ENCODE measurements at regions not wholly inside any gene's neighbourhood (a gene's known extent, or its start where the extent isn't known, plus 50 kb on each side); places are given as distances from the start of the nearest gene placed in this dataset.

DNA sequence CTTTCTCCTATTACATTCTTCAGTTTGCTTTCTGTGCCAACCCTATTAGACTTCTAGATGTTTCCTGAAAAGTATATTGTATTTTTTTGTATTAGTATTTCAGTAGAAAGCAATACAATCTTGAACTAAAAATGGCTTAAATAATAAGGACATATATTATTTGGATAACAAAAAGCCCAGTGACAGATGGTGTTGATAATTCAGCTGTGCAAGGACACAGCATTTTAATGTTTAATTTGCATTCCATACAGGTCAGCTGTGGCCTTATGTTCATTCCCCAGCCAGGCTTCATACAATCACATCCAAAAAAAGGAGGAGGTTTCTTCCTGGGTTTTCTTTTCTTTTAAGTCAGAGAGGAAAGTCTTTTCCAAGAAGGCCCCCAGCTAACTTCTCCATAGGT is 236.9 kb downstream of the CD109 start:
- Histone ChIP-seq H3K27me3 (replicated peaks in 1 of 4; ENCODE audit: control extremely low read depth in 1 of 4, control insufficient read depth in 3 of 4, insufficient read depth in 4 of 4, low read length in 3 of 4) (no peaks in the 10 kb centered on the region), H3K4me3 (ENCODE audit: control extremely low read depth in 1 of 5, extremely low read depth in 1 of 5, insufficient read depth in 1 of 5, low read depth in 2 of 5, low read length in 4 of 5) (no peak overlapping the region), H3K79me2 (ENCODE audit: control insufficient read depth, insufficient read depth, low read length) (no peaks in the 10 kb centered on the region), H3K9me3 (ENCODE audit: control extremely low read depth in 1 of 3, control insufficient read depth in 2 of 3, insufficient read depth in 1 of 3, low read length in 2 of 3) (peaks cover 0 to 10% (median 0%) of the 10 kb centered on the region in 3 donors), H3K36me3 (replicated peaks in 1 of 2; ENCODE audit: control extremely low read depth in 1 of 2, control insufficient read depth in 1 of 2, extremely low read depth in 1 of 2, insufficient read depth in 2 of 2, low read length in 1 of 2) (no peaks in the 10 kb centered on the region), H3K27ac (ENCODE audit: low read length in 2 of 2) (no peak overlapping the region), H3K4me1 (ENCODE audit: control insufficient read depth in 2 of 2, insufficient read depth in 2 of 2, low read length in 2 of 2) (no peaks in the 10 kb centered on the region), H2AFZ (ENCODE audit: insufficient read depth, low read depth, low read length, poor library complexity, severe bottlenecking) (no peak overlapping the region), H4K20me1 (ENCODE audit: control insufficient read depth, insufficient read depth, low read length, poor library complexity, severe bottlenecking) (no peaks in the 10 kb centered on the region), H3K9ac (ENCODE audit: low read length) (no peak overlapping the region), H3K4me2 (replicated peaks; ENCODE audit: low read depth, low read length, poor library complexity, severe bottlenecking) (no peak overlapping the region)
- ChIA-PET POLR2A (no interaction called here), CTCF (no interaction called here)
- Mint-ChIP-seq H3K4me1 (no peaks in the 10 kb centered on the region), H3K4me3 (no peak overlapping the region), H3K9me3 (ENCODE audit: insufficient read depth) (peaks cover 12% of the 10 kb centered on the region), H3K27ac (no peak overlapping the region), H3K27me3 (no peaks in the 10 kb centered on the region)
- intact Hi-C loops (cut with micrococcal nuclease): no loop called here
- TF ChIP-seq, protein P1, sequence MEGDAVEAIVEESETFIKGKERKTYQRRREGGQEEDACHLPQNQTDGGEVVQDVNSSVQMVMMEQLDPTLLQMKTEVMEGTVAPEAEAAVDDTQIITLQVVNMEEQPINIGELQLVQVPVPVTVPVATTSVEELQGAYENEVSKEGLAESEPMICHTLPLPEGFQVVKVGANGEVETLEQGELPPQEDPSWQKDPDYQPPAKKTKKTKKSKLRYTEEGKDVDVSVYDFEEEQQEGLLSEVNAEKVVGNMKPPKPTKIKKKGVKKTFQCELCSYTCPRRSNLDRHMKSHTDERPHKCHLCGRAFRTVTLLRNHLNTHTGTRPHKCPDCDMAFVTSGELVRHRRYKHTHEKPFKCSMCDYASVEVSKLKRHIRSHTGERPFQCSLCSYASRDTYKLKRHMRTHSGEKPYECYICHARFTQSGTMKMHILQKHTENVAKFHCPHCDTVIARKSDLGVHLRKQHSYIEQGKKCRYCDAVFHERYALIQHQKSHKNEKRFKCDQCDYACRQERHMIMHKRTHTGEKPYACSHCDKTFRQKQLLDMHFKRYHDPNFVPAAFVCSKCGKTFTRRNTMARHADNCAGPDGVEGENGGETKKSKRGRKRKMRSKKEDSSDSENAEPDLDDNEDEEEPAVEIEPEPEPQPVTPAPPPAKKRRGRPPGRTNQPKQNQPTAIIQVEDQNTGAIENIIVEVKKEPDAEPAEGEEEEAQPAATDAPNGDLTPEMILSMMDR (IDR thresholded peaks at IDR 0.05): no peak
- TF ChIP-seq EZH2 (IDR thresholded peaks at IDR 0.05; ENCODE audit: borderline replicate concordance, insufficient read depth, low read depth, low read length, poor library complexity, severe bottlenecking): no peak
- ATAC-seq (ENCODE audit: low read depth) (no peak), DNase-seq (no peak)

DNA sequence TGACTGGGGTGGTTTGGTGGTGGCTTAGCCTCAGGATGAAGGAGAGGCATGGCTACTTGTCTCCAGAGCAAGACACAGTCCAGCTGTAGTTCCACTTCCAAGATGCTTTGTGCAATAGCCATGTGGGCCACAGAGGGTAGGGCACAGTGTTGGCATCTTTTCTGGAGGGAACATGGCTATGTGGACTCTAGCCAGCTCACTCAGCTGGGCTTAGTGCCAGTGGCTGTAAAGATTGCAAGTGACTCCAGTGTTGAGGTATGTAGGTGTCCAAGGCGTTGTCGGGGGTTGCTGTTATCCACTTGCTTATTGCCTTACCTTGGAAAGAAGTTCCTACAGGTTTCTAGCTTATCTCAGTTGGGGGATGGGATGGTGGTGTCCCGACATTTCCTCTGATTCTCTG is 233.4 kb downstream of the CD109 start:
- no peak overlapping the region for H3K4me2 ChIP-seq (replicated peaks; ENCODE audit: low read depth, low read length, poor library complexity, severe bottlenecking)
- no peak for DNase-seq
- H3K27me3 Mint-ChIP-seq: no peaks in the 10 kb centered on the region
- ChIA-PET POLR2A (no interaction called here), CTCF (no interaction called here)
- H3K4me3 Mint-ChIP-seq: no peak overlapping the region
- H3K4me1 Mint-ChIP-seq: no peaks in the 10 kb centered on the region
- no peak overlapping the region for H3K9ac ChIP-seq (ENCODE audit: low read length)
- no peak for TF ChIP-seq EZH2 (IDR thresholded peaks at IDR 0.05; ENCODE audit: borderline replicate concordance, insufficient read depth, low read depth, low read length, poor library complexity, severe bottlenecking)
- TF ChIP-seq, protein P1 (IDR thresholded peaks at IDR 0.05): no peak
- 90% methylated on average over 3 of the region's 3 CpGs for WGBS (ENCODE audit: insufficient coverage)
- H3K27ac Mint-ChIP-seq: no peak overlapping the region
- H3K27ac ChIP-seq (ENCODE audit: low read length in 2 of 2): no peak overlapping the region
- no peaks in the 10 kb centered on the region for H3K36me3 ChIP-seq (replicated peaks in 1 of 2; ENCODE audit: control extremely low read depth in 1 of 2, control insufficient read depth in 1 of 2, extremely low read depth in 1 of 2, insufficient read depth in 2 of 2, low read length in 1 of 2)
- H3K4me3 ChIP-seq (ENCODE audit: control extremely low read depth in 1 of 5, extremely low read depth in 1 of 5, insufficient read depth in 1 of 5, low read depth in 2 of 5, low read length in 4 of 5): no peak overlapping the region
- H2AFZ ChIP-seq (ENCODE audit: insufficient read depth, low read depth, low read length, poor library complexity, severe bottlenecking): no peak overlapping the region
- no peak for ATAC-seq (ENCODE audit: low read depth)
- H3K27me3 ChIP-seq (replicated peaks in 1 of 4; ENCODE audit: control extremely low read depth in 1 of 4, control insufficient read depth in 3 of 4, insufficient read depth in 4 of 4, low read length in 3 of 4): no peaks in the 10 kb centered on the region
- H3K79me2 ChIP-seq (ENCODE audit: control insufficient read depth, insufficient read depth, low read length): no peaks in the 10 kb centered on the region
- H3K9me3 Mint-ChIP-seq (ENCODE audit: insufficient read depth): peaks cover 12% of the 10 kb centered on the region
- H3K9me3 ChIP-seq (ENCODE audit: control extremely low read depth in 1 of 3, control insufficient read depth in 2 of 3, insufficient read depth in 1 of 3, low read length in 2 of 3): peaks cover 0 to 10% (median 0%) of the 10 kb centered on the region in 3 donors
- H3K4me1 ChIP-seq (ENCODE audit: control insufficient read depth in 2 of 2, insufficient read depth in 2 of 2, low read length in 2 of 2): no peaks in the 10 kb centered on the region
- H4K20me1 ChIP-seq (ENCODE audit: control insufficient read depth, insufficient read depth, low read length, poor library complexity, severe bottlenecking): no peaks in the 10 kb centered on the region
- intact Hi-C loops (cut with micrococcal nuclease): no loop called here
